PFSK-1 (cell line): ENCODE measurements at regions not wholly inside any gene's neighbourhood (a gene's known extent, or its start where the extent isn't known, plus 50 kb on each side); places are given as distances from the start of the nearest gene placed in this dataset.

Source experiments
- FOXP2 ChIP-seq: optimal IDR thresholded peaks from 2 replicates; pipeline ENCODE3; 2011; ENCODE audit warnings: borderline replicate concordance, control low read depth, inconsistent platforms; ENCODE audit not compliant: insufficient read depth; ENCODE audit errors: extremely low read length, extremely low read depth
- POLR2AphosphoS5 ChIP-seq: IDR thresholded peaks from 2 replicates; pipeline ENCODE4 v1.6.1; 2012; ENCODE audit warnings: low read depth, mild to moderate bottlenecking, control low read depth, low read length, moderate library complexity
- SIN3A ChIP-seq: IDR thresholded peaks from 2 replicates; pipeline ENCODE4 v1.6.1; 2012; ENCODE audit warnings: mild to moderate bottlenecking, low read length, moderate library complexity, borderline replicate concordance; ENCODE audit not compliant: insufficient read depth
- TAF1 ChIP-seq: IDR thresholded peaks from 2 replicates; pipeline ENCODE4 v1.6.1; 2012; ENCODE audit warnings: low read length, control low read depth, borderline replicate concordance; ENCODE audit not compliant: insufficient read depth
- TF ChIP-seq, protein P1 (sequence below), 2 experiments: IDR thresholded peaks; 2 replicates each; pipeline versions ENCODE4 v1.6.1 to v1.8.0; 2011 to 2012; ENCODE audit warnings: low read depth in 2 of 2, low read length in 2 of 2, control low read depth in 1 of 2, inconsistent platforms in 1 of 2, mild to moderate bottlenecking in 1 of 2, moderate library complexity in 1 of 2; ENCODE audit not compliant: insufficient read depth in 1 of 2

GRCh38 chr9:107665057-107665456 lies 175.5 kb upstream of the KLF4 start:
- TF ChIP-seq FOXP2 (no peak), TAF1 (no peak), SIN3A (no peak), POLR2AphosphoS5 (no peak)

DNA sequence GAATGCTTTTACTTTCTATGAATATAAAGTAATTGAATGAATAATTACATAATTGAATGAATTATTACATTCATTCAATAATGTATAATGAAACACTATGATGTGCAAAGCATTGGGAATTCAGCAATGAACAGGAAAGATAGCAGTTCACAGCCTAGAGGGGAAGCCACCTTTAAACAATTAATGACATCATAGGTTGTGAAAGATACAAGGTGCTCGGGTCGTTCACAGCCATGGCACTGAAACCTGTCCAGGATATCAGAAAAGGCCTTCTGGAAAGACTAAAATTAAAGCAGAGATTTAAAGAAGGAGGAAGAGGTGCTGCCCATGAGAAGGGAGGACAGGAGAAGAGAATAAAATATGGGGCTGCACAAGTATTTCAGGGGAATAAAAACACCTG lies 171.4 kb upstream of the KLF4 start:
- TF ChIP-seq POLR2AphosphoS5 (no peak), TAF1 (no peak), SIN3A (no peak)
- TF ChIP-seq, protein P1, sequence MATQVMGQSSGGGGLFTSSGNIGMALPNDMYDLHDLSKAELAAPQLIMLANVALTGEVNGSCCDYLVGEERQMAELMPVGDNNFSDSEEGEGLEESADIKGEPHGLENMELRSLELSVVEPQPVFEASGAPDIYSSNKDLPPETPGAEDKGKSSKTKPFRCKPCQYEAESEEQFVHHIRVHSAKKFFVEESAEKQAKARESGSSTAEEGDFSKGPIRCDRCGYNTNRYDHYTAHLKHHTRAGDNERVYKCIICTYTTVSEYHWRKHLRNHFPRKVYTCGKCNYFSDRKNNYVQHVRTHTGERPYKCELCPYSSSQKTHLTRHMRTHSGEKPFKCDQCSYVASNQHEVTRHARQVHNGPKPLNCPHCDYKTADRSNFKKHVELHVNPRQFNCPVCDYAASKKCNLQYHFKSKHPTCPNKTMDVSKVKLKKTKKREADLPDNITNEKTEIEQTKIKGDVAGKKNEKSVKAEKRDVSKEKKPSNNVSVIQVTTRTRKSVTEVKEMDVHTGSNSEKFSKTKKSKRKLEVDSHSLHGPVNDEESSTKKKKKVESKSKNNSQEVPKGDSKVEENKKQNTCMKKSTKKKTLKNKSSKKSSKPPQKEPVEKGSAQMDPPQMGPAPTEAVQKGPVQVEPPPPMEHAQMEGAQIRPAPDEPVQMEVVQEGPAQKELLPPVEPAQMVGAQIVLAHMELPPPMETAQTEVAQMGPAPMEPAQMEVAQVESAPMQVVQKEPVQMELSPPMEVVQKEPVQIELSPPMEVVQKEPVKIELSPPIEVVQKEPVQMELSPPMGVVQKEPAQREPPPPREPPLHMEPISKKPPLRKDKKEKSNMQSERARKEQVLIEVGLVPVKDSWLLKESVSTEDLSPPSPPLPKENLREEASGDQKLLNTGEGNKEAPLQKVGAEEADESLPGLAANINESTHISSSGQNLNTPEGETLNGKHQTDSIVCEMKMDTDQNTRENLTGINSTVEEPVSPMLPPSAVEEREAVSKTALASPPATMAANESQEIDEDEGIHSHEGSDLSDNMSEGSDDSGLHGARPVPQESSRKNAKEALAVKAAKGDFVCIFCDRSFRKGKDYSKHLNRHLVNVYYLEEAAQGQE (IDR thresholded peaks at IDR 0.05; ENCODE audit: insufficient read depth in 1 of 2, low read depth in 2 of 2, low read length in 2 of 2): no peak

DNA sequence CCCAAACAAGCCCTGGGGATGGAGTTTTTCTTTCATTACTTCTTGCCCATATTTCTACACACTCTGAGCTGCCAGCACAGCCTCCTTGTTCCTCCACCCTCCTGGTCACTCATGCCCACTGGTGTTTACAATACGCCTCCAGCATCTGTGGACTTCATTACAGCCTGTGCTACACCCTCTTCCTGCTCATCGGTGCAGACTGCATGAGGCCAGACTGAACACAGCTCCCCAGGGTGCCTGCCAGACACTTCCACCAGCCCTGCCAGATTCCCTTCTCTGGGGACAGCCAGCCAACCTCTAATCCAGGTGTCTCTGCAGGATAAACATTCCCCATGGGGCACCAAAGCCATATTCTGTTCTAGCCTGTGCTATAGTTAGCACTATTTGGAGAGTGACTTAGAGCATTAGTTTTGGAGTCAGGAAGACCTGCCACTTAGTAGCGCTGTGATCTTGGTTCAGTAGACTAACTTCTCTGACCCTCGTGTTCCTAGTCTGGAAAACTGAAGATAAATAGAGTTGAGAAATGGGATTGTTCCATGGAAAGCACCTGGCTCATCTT lies 163.8 kb upstream of the KLF4 start:
- TF ChIP-seq, protein P1 (IDR thresholded peaks at IDR 0.05; ENCODE audit: insufficient read depth in 1 of 2, low read depth in 2 of 2, low read length in 2 of 2): no peak
- TF ChIP-seq POLR2AphosphoS5 (no peak), FOXP2 (no peak), TAF1 (no peak), SIN3A (no peak)

DNA sequence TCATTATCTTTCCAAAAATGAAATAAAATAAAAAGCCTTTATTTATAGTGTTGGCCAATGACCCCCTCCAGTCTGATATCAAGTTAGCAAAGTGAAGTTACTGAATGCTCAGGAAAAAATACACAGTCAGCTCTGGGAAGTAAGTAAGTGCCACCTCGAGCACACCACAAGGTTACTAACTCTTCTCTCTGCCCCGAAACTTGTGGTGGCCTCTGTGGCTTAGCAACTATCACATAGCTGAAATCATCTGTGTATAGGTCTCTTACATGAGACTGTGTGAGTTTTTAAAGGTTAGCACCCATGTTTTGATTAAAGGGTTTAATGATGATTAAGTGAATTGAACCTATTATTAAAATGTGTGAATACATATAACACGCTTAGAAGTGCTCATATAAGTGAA lies 161.4 kb upstream of the KLF4 start:
- TF ChIP-seq FOXP2 (no peak), SIN3A (no peak), POLR2AphosphoS5 (no peak), TAF1 (no peak)
- TF ChIP-seq, protein P1 (IDR thresholded peaks at IDR 0.05; ENCODE audit: insufficient read depth in 1 of 2, low read depth in 2 of 2, low read length in 2 of 2): no peak

- TF ChIP-seq SIN3A (no peak), POLR2AphosphoS5 (no peak), FOXP2 (no peak), TAF1 (no peak)
- TF ChIP-seq, protein P1 (IDR thresholded peaks at IDR 0.05; ENCODE audit: insufficient read depth in 1 of 2, low read depth in 2 of 2, low read length in 2 of 2): no peak
Measured at GRCh38 chr9:107650321-107650720, 160.8 kb upstream of the KLF4 start.
